GM12878 (cell line): ENCODE measurements at regions not wholly inside any gene's neighbourhood (a gene's known extent, or its start where the extent isn't known, plus 50 kb on each side); places are given as distances from the start of the nearest gene placed in this dataset.

ENCODE experiments used
- CTCF ChIP-seq, 3 experiments: IDR thresholded peaks in 2 of 3; conservative IDR thresholded peaks in 1 of 3; 2 replicates each; pipeline ENCODE4 v1.5.1; 2011; ENCODE audit warnings: low read depth in 3 of 3, low read length in 3 of 3, mild to moderate bottlenecking in 3 of 3, control low read depth in 2 of 3, moderate library complexity in 2 of 3, inconsistent platforms in 1 of 3, mixed read lengths in 1 of 3; ENCODE audit not compliant: control insufficient read depth in 2 of 3, insufficient read depth in 1 of 3; ENCODE audit errors: extremely low read depth in 1 of 3
- EZH2 ChIP-seq: IDR thresholded peaks from 2 replicates; pipeline ENCODE4 v1.6.1; 2012; ENCODE audit warnings: low read depth, mild to moderate bottlenecking, control low read depth, inconsistent platforms, low read length, borderline replicate concordance; ENCODE audit not compliant: control insufficient read depth
- RELA ChIP-seq: fragments of 450-650 bp; IDR thresholded peaks from 2 replicates; pipeline ENCODE4 v1.8.0; 2014; ENCODE audit warnings: borderline replicate concordance; ENCODE audit not compliant: partially characterized antibody
- REST ChIP-seq: IDR thresholded peaks from 2 replicates; pipeline ENCODE4 v1.6.1; 2012; ENCODE audit warnings: mild to moderate bottlenecking, low read depth, low read length
- TF ChIP-seq, protein P1 (sequence below): IDR thresholded peaks from 2 replicates; pipeline ENCODE4 v1.6.1; 2011; ENCODE audit warnings: low read depth, low read length, improper control_type of control experiment, borderline replicate concordance

DNA sequence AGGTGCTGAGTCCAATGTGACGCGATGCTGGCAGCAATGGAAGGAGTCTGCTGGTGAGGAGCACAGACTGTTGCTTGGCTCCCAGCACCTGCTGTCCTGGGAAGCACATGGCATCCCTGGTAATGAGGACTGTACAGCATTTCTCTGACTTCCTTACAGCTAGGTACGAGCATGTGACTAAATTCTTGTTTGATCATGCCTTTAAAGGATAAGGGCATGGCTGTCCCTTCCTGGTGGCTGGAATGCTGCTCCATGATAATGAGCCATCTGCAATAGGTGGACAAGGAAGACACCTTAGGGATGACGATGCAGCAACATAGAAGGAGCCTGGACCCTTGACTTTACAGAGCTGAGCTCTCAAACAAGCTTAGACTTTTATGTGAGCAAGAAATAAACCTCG is 278.0 kb upstream of the SPRED2 start:
- TF ChIP-seq RELA (no peak), EZH2 (no peak), REST (no peak), CTCF (IDR thresholded peaks at IDR 0.05 in 2 of 3, conservative IDR thresholded peaks at IDR 0.05 in 1 of 3; ENCODE audit: control insufficient read depth in 2 of 3, extremely low read depth in 1 of 3, insufficient read depth in 1 of 3, low read depth in 3 of 3, low read length in 3 of 3) (no peak)
- TF ChIP-seq, protein P1, sequence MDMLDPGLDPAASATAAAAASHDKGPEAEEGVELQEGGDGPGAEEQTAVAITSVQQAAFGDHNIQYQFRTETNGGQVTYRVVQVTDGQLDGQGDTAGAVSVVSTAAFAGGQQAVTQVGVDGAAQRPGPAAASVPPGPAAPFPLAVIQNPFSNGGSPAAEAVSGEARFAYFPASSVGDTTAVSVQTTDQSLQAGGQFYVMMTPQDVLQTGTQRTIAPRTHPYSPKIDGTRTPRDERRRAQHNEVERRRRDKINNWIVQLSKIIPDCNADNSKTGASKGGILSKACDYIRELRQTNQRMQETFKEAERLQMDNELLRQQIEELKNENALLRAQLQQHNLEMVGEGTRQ, result no peak
